ENCODE measurements at regions not wholly inside any gene's neighbourhood (a gene's known extent, or its start where the extent isn't known, plus 50 kb on each side); places are given as distances from the start of the nearest gene placed in this dataset.

- intact Hi-C loops (cut with micrococcal nuclease), result no loop called here
- H3K9me3 ChIP-seq (ENCODE audit: low read length), result no peaks in the 10 kb centered on the region
Measured at GRCh38 chr2:145289946-145290345, 770.0 kb upstream of the ZEB2 start.

GRCh38 chr2:145288650-145289496 is 769.0 kb upstream of the ZEB2 start:
- BruUV-seq (replicated peaks), result no TSS peak
- ATAC-seq (no peak), DNase-seq (no peak)
- intact Hi-C loops (cut with micrococcal nuclease), result no loop called here
- no peak overlapping the region for H3K27ac ChIP-seq (ENCODE audit: low read length)
- H2AFZ ChIP-seq (ENCODE audit: low read length), result no peak overlapping the region
- no peaks in the 10 kb centered on the region for H3K9me3 ChIP-seq (ENCODE audit: low read length)
- TF ChIP-seq EZH2 (IDR thresholded peaks at IDR 0.05; ENCODE audit: low read length, unreplicated experiment) (no peak), EZH2phosphoT487 (IDR thresholded peaks at IDR 0.05; ENCODE audit: borderline replicate concordance, low read length) (no peak), CTCF (conservative IDR thresholded peaks at IDR 0.05; ENCODE audit: low read depth, low read length) (no peak)
- H3K4me1 ChIP-seq (ENCODE audit: insufficient read depth, low read length), result no peaks in the 10 kb centered on the region
- H3K79me2 ChIP-seq (ENCODE audit: low read length), result no peaks in the 10 kb centered on the region
- H3K9me2 ChIP-seq (replicated peaks; ENCODE audit: low read length), result no peaks in the 10 kb centered on the region
- H4K20me1 ChIP-seq (ENCODE audit: low read length), result no peaks in the 10 kb centered on the region
- H3K4me2 ChIP-seq (ENCODE audit: low read length), result no peak overlapping the region
- no peak overlapping the region for H3K4me3 ChIP-seq (ENCODE audit: low read length)
- POLR2A ChIA-PET (ENCODE audit: unreplicated experiment), result no interaction called here
- H3K27me3 ChIP-seq (ENCODE audit: low read length), result no peaks in the 10 kb centered on the region
- CTCF ChIA-PET, result interaction anchor here (0.5 kb wide), 1 partner anchor 473 kb away, joined by 3 read pairs; no protein-coding TSS in a partner anchor
- H3K9ac ChIP-seq (ENCODE audit: low read length), result no peak overlapping the region
- no peaks in the 10 kb centered on the region for H3K36me3 ChIP-seq (ENCODE audit: low read depth, low read length)
- no peaks in the 10 kb centered on the region for H3F3A ChIP-seq (ENCODE audit: low read length, unreplicated experiment)

More at GRCh38 chr2:145289946-145290345, 770.0 kb upstream of the ZEB2 start:
- Histone ChIP-seq H3F3A (ENCODE audit: low read length, unreplicated experiment) (no peaks in the 10 kb centered on the region), H3K36me3 (ENCODE audit: low read depth, low read length) (no peaks in the 10 kb centered on the region), H3K4me2 (ENCODE audit: low read length) (no peak overlapping the region), H3K27me3 (ENCODE audit: low read length) (no peaks in the 10 kb centered on the region), H4K20me1 (ENCODE audit: low read length) (no peaks in the 10 kb centered on the region), H3K9me2 (replicated peaks; ENCODE audit: low read length) (no peaks in the 10 kb centered on the region), H3K9ac (ENCODE audit: low read length) (no peak overlapping the region), H3K4me3 (ENCODE audit: low read length) (no peak overlapping the region), H3K4me1 (ENCODE audit: insufficient read depth, low read length) (no peaks in the 10 kb centered on the region), H3K79me2 (ENCODE audit: low read length) (no peaks in the 10 kb centered on the region), H3K27ac (ENCODE audit: low read length) (no peak overlapping the region), H2AFZ (ENCODE audit: low read length) (no peak overlapping the region)
- ATAC-seq (no peak), DNase-seq (no peak)
- POLR2A ChIA-PET (ENCODE audit: unreplicated experiment), result no interaction called here
- TF ChIP-seq CTCF (conservative IDR thresholded peaks at IDR 0.05; ENCODE audit: low read depth, low read length) (no peak), EZH2 (IDR thresholded peaks at IDR 0.05; ENCODE audit: low read length, unreplicated experiment) (no peak), EZH2phosphoT487 (IDR thresholded peaks at IDR 0.05; ENCODE audit: borderline replicate concordance, low read length) (no peak)
- CTCF ChIA-PET, result no interaction called here
- no TSS peak for BruUV-seq (replicated peaks)

- no peak for ATAC-seq
- Histone ChIP-seq H3K4me2 (ENCODE audit: low read length) (no peak overlapping the region), H3K79me2 (ENCODE audit: low read length) (no peaks in the 10 kb centered on the region), H3K4me1 (ENCODE audit: insufficient read depth, low read length) (no peaks in the 10 kb centered on the region), H3K27me3 (ENCODE audit: low read length) (no peaks in the 10 kb centered on the region), H3K27ac (ENCODE audit: low read length) (no peak overlapping the region), H3F3A (ENCODE audit: low read length, unreplicated experiment) (no peaks in the 10 kb centered on the region), H3K4me3 (ENCODE audit: low read length) (no peak overlapping the region), H4K20me1 (ENCODE audit: low read length) (no peaks in the 10 kb centered on the region), H3K9me3 (ENCODE audit: low read length) (no peaks in the 10 kb centered on the region), H2AFZ (ENCODE audit: low read length) (no peak overlapping the region), H3K9me2 (replicated peaks; ENCODE audit: low read length) (no peaks in the 10 kb centered on the region), H3K9ac (ENCODE audit: low read length) (no peak overlapping the region), H3K36me3 (ENCODE audit: low read depth, low read length) (no peaks in the 10 kb centered on the region)
- POLR2A ChIA-PET (ENCODE audit: unreplicated experiment), result no interaction called here
- no peak for DNase-seq
- intact Hi-C loops (cut with micrococcal nuclease), result no loop called here
- CTCF ChIA-PET, result no interaction called here
- TF ChIP-seq EZH2 (IDR thresholded peaks at IDR 0.05; ENCODE audit: low read length, unreplicated experiment), result no peak
- no peak for TF ChIP-seq CTCF (conservative IDR thresholded peaks at IDR 0.05; ENCODE audit: low read depth, low read length)
- no peak for TF ChIP-seq EZH2phosphoT487 (IDR thresholded peaks at IDR 0.05; ENCODE audit: borderline replicate concordance, low read length)
- no TSS peak for BruUV-seq (replicated peaks)
Measured at GRCh38 chr2:145287736-145288135, 767.8 kb upstream of the ZEB2 start.

All from PC-3 (cell line).